Esophagus (tissue), 2 donors: ENCODE measurements at regions not wholly inside any gene's neighbourhood (a gene's known extent, or its start where the extent isn't known, plus 50 kb on each side); places are given as distances from the start of the nearest gene placed in this dataset.

Source experiments
- H3K27ac ChIP-seq, 2 donors: one replicate each; pipeline ENCODE4 v1.5.1; 2013; ENCODE audit warnings: low read depth in 2 of 2, mild to moderate bottlenecking in 2 of 2, inconsistent platforms in 1 of 2, low read length in 1 of 2, moderate library complexity in 1 of 2
- H3K27me3 ChIP-seq, 2 donors: one replicate each; pipeline ENCODE4 v1.6.1; 2013; ENCODE audit warnings: low read length in 2 of 2, control low read depth in 1 of 2, mild to moderate bottlenecking in 1 of 2; ENCODE audit not compliant: insufficient read depth in 2 of 2, control insufficient read depth in 1 of 2
- H3K36me3 ChIP-seq, 2 donors: one replicate each; pipeline ENCODE4 v1.6.1; 2013; ENCODE audit warnings: low read length in 1 of 2; ENCODE audit not compliant: control insufficient read depth in 2 of 2, insufficient read depth in 2 of 2
- H3K4me1 ChIP-seq, 2 donors: one replicate each; pipeline ENCODE4 v1.6.1; 2013; ENCODE audit warnings: low read length in 1 of 2; ENCODE audit not compliant: control insufficient read depth in 2 of 2, insufficient read depth in 2 of 2
- H3K4me3 ChIP-seq, 2 donors: one replicate each; pipeline ENCODE4 v1.5.1; 2013; ENCODE audit warnings: low read length in 2 of 2, mild to moderate bottlenecking in 2 of 2, low read depth in 1 of 2, moderate library complexity in 1 of 2
- H3K9me3 ChIP-seq, 2 donors: one replicate each; pipeline ENCODE4 v1.6.1; 2013; ENCODE audit warnings: mild to moderate bottlenecking in 2 of 2, low read depth in 1 of 2, low read length in 1 of 2, moderate library complexity in 1 of 2; ENCODE audit not compliant: control insufficient read depth in 2 of 2, insufficient read depth in 1 of 2
- WGBS, 2 donors: extraction: QIAGEN DNeasy Blood & Tissue Kit; methylation state at CpG; one replicate each; pipeline ENCODE4 v1.1.7; 2013; 5-methylcytosine and 5-hydroxymethylcytosine counted together
- donor health status: healthy with polysubstance abuse.
- donor health status: Bipolar disorder and iron deficiency.

- Histone ChIP-seq H3K27ac (no peak overlapping the region), H3K36me3 (no peaks in the 10 kb centered on the region), H3K27me3 (no peaks in the 10 kb centered on the region), H3K9me3 (no peaks in the 10 kb centered on the region), H3K4me1 (no peaks in the 10 kb centered on the region), H3K4me3 (no peak overlapping the region)
- WGBS, 2 donors: 43 to 47% methylated on average over 1 of the region's 1 CpG
These were observed 204.1 kb upstream of the SASH1 start for GRCh38 chr6:148138573-148138972.

DNA sequence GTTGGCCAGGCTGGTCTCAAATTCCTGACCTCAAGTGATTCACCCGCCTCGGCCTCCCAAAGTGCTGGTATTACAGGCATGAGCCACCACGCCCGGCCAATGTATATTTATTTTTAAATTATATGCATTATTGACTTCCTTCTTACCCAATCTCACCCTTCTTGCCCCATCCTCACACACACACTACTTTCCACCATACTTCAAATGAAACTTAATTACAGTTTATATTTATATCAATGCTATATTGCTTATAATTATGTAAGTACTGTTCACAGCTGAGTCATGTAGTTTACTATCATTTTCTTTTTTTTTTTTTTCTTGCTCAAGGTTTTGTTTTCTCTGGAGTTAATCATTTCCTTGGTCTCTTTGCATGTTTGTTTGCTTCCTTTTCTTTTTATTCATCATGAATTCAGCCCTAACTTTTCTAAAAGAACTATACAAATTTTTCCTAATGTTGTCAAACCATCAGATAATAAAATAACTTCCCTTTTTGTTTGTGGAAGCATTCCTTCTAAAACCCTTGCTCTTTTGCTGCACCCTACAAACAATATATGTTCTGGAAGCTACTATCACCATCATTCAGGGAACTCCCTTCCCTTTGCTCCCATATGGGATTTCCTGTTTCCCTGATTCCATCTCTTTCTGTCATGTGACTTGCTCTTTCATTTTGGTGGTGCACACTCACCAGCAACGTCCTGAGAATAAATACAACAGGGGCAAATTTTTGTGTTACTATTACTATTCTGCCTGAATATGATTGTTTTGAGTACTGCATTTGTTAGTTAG is 201.7 kb upstream of the SASH1 start:
- no peaks in the 10 kb centered on the region for H3K9me3 ChIP-seq
- H3K4me3 ChIP-seq: no peak overlapping the region
- 74 to 88% methylated on average over 5 of the region's 5 CpGs for WGBS, 2 donors
- no peak overlapping the region for H3K27ac ChIP-seq
- H3K4me1 ChIP-seq: no peaks in the 10 kb centered on the region
- H3K36me3 ChIP-seq: no peaks in the 10 kb centered on the region
- peaks cover 0 to 3% of the 10 kb centered on the region in 2 donors for H3K27me3 ChIP-seq

- H3K36me3 ChIP-seq: no peaks in the 10 kb centered on the region
- H3K4me1 ChIP-seq: no peaks in the 10 kb centered on the region
- H3K9me3 ChIP-seq: no peaks in the 10 kb centered on the region
- H3K27ac ChIP-seq: no peak overlapping the region
- H3K4me3 ChIP-seq: no peak overlapping the region
- H3K27me3 ChIP-seq: peaks cover 0 to 3% of the 10 kb centered on the region in 2 donors
- WGBS, 2 donors: 85 to 93% methylated on average over 2 of the region's 2 CpGs
These were observed 199.8 kb upstream of the SASH1 start for GRCh38 chr6:148142821-148143220.

- Histone ChIP-seq H3K36me3 (no peaks in the 10 kb centered on the region), H3K9me3 (no peaks in the 10 kb centered on the region), H3K4me3 (no peak overlapping the region), H3K27me3 (peaks cover 0 to 3% of the 10 kb centered on the region in 2 donors), H3K4me1 (no peaks in the 10 kb centered on the region), H3K27ac (no peak overlapping the region)
- WGBS, 2 donors: 73 to 79% methylated on average over 7 of the region's 7 CpGs
These were observed 198.9 kb upstream of the SASH1 start for GRCh38 chr6:148143771-148144170.

- H3K27me3 ChIP-seq: peaks cover 0 to 3% of the 10 kb centered on the region in 2 donors
- H3K27ac ChIP-seq: no peak overlapping the region
- H3K4me3 ChIP-seq: no peak overlapping the region
- WGBS, 2 donors: 33 to 34% methylated on average over 8 of the region's 8 CpGs
- no peaks in the 10 kb centered on the region for H3K9me3 ChIP-seq
- H3K4me1 ChIP-seq: no peaks in the 10 kb centered on the region
- H3K36me3 ChIP-seq: no peaks in the 10 kb centered on the region
These were observed 197.6 kb upstream of the SASH1 start for GRCh38 chr6:148144917-148145521.

DNA sequence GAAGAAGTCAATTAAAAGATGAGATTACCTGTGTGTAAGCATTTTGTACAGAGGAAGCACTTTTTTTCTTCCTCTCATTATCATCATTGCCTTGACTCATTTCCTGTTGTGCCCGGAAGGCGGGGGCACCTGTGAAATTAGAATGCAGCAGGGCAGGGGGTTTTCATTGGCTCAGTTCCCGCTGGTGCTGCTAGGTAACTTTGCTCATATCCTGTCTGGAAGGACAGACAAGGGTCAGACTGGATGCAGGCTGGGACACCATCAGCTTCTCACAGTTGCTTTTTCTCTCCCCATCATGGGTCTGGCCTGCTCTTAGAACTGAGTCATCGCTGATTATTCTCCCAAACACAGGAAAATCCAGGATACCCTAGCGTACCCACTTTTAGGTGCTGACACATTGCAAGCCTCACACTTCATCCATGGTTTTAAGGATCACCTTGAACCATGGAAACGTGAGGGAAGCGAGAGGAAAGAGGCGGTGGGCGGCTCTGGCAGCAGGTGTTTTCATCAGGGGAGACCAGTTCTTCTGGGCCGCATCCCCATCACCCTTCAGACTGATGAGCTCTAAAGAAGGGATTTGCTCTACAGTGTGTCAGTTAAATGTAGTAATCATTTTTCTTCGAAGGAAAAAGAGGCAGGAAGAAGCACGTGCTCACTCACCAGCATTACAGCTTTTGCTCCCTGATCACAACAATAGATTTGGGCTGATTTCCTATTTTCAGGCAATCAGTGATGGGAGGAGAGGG is 195.7 kb upstream of the SASH1 start:
- Histone ChIP-seq H3K27me3 (peaks cover 0 to 3% of the 10 kb centered on the region in 2 donors), H3K4me1 (no peaks in the 10 kb centered on the region), H3K36me3 (no peaks in the 10 kb centered on the region), H3K27ac (no peak overlapping the region), H3K4me3 (no peak overlapping the region), H3K9me3 (no peaks in the 10 kb centered on the region)
- WGBS, 2 donors: 73 to 78% methylated on average over 12 of the region's 12 CpGs

DNA sequence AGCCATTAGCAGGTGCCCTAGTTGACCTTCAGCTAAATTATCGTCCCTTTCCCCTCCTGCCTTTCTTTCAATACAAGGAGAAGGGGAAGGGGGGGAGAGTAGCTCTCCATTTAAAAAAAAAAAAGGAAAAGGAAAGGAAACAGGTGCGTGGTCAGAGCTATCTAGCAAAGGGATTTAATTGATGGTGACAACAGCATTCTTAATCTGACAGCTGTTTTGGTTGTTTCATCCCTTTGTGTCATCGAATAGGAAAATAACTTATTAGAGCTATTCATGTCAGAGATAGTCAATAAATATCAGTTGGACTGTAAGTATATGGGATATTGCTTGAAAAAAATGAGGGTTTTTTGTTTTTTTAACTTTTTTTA is 195.2 kb upstream of the SASH1 start:
- H3K27ac ChIP-seq: no peak overlapping the region
- no peaks in the 10 kb centered on the region for H3K4me1 ChIP-seq
- no peaks in the 10 kb centered on the region for H3K36me3 ChIP-seq
- H3K9me3 ChIP-seq: no peaks in the 10 kb centered on the region
- 71 to 75% methylated on average over 3 of the region's 3 CpGs for WGBS, 2 donors
- H3K4me3 ChIP-seq: no peak overlapping the region
- peaks cover 0 to 3% of the 10 kb centered on the region in 2 donors for H3K27me3 ChIP-seq

DNA sequence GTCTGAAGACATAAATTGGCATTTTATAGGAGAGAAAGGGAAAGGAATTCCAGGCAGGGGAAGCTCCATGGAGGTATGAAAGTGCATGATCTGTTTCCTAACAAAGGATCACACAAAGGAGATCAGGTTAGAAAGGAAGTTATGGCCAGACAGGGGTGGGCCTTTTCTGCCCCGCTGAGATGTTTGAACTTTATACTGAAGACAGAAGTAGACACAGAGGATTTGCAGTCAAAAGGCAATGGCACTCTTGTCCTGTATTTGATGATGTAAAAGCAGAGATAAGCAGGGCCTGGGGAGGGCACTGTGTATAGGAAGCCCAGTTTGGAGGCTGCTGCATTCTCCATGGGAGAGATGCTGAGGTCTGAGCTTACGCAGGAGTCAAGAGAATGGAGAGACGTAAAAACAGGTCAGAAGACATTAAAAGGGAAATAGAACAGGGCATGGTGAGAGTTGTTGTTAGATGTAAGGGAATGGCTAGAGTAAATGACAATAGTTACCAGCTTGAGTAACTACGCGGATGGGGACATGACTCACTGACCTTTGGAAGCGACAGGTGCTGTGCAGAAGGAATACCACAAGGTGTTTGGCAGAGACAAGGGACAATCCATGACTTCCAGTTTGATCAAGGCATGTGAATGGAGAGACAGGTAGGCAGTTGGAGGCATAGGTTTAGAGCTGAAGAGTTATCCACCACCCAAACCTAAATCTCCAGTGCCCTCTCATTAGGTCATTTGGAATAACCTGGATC is 190.6 kb upstream of the SASH1 start:
- H3K27ac ChIP-seq: no peak overlapping the region
- 77 to 94% methylated on average over 6 of the region's 6 CpGs for WGBS, 2 donors
- H3K9me3 ChIP-seq: no peaks in the 10 kb centered on the region
- H3K36me3 ChIP-seq: no peaks in the 10 kb centered on the region
- no peaks in the 10 kb centered on the region for H3K4me1 ChIP-seq
- no peak overlapping the region for H3K4me3 ChIP-seq
- no peaks in the 10 kb centered on the region for H3K27me3 ChIP-seq

DNA sequence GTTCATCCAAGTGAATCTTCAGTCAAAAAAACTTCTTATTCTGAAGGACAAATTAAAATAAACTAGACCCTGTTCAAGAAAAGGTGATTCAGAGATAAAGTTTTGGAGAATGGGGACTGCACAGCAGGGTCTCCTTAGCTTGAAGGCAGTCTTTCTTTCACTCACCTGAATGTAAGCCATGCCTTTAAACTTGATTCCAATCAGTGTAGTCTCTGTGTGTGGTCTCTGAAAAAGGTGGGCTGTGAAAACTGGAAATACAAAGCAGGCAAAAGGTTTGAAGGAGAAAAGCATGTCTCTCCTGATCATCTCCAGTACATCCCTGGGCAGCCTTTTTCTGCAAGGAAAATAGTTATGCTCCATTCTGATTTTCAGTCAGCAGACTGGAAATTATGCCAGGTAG is 188.0 kb upstream of the SASH1 start:
- no peaks in the 10 kb centered on the region for H3K9me3 ChIP-seq
- no peak overlapping the region for H3K4me3 ChIP-seq
- no peaks in the 10 kb centered on the region for H3K27me3 ChIP-seq
- H3K36me3 ChIP-seq: no peaks in the 10 kb centered on the region
- no peaks in the 10 kb centered on the region for H3K4me1 ChIP-seq
- H3K27ac ChIP-seq: no peak overlapping the region
